ENCODE measurements at regions not wholly inside any gene's neighbourhood (a gene's known extent, or its start where the extent isn't known, plus 50 kb on each side); places are given as distances from the start of the nearest gene placed in this dataset.
"Not testable (repeated sequence)": the region's sequence is repeated elsewhere in the genome, so short reads cannot be mapped to it uniquely, and the experiment has no call there.

- TF ChIP-seq, protein P1, sequence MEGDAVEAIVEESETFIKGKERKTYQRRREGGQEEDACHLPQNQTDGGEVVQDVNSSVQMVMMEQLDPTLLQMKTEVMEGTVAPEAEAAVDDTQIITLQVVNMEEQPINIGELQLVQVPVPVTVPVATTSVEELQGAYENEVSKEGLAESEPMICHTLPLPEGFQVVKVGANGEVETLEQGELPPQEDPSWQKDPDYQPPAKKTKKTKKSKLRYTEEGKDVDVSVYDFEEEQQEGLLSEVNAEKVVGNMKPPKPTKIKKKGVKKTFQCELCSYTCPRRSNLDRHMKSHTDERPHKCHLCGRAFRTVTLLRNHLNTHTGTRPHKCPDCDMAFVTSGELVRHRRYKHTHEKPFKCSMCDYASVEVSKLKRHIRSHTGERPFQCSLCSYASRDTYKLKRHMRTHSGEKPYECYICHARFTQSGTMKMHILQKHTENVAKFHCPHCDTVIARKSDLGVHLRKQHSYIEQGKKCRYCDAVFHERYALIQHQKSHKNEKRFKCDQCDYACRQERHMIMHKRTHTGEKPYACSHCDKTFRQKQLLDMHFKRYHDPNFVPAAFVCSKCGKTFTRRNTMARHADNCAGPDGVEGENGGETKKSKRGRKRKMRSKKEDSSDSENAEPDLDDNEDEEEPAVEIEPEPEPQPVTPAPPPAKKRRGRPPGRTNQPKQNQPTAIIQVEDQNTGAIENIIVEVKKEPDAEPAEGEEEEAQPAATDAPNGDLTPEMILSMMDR (IDR thresholded peaks at IDR 0.05; ENCODE audit: low read length), result not testable (repeated sequence)
- TF ChIP-seq EZH2phosphoT487 (IDR thresholded peaks at IDR 0.05; ENCODE audit: low read length), result not testable (repeated sequence)
Measured at GRCh38 chr5:21535114-21535513, 1318.0 kb downstream of the CDH12 start.

Measured in MM.1S (cell line).